DND-41 (cell line): ENCODE measurements at regions not wholly inside any gene's neighbourhood (a gene's known extent, or its start where the extent isn't known, plus 50 kb on each side); places are given as distances from the start of the nearest gene placed in this dataset.

Source experiments
- EZH2 ChIP-seq: IDR thresholded peaks from 3 replicates; pipeline ENCODE4 v1.6.1; 2012; ENCODE audit warnings: borderline replicate concordance, low read depth, mild to moderate bottlenecking, moderate library complexity, low read length, inconsistent platforms; ENCODE audit not compliant: severe bottlenecking
- TF ChIP-seq, protein P1 (sequence below): IDR thresholded peaks from 2 replicates; pipeline ENCODE4 v1.5.1; 2012; ENCODE audit warnings: borderline replicate concordance, low read length, moderate library complexity, mild to moderate bottlenecking; ENCODE audit not compliant: poor library complexity, severe bottlenecking; ENCODE audit errors: extremely low read depth

- TF ChIP-seq, protein P1, sequence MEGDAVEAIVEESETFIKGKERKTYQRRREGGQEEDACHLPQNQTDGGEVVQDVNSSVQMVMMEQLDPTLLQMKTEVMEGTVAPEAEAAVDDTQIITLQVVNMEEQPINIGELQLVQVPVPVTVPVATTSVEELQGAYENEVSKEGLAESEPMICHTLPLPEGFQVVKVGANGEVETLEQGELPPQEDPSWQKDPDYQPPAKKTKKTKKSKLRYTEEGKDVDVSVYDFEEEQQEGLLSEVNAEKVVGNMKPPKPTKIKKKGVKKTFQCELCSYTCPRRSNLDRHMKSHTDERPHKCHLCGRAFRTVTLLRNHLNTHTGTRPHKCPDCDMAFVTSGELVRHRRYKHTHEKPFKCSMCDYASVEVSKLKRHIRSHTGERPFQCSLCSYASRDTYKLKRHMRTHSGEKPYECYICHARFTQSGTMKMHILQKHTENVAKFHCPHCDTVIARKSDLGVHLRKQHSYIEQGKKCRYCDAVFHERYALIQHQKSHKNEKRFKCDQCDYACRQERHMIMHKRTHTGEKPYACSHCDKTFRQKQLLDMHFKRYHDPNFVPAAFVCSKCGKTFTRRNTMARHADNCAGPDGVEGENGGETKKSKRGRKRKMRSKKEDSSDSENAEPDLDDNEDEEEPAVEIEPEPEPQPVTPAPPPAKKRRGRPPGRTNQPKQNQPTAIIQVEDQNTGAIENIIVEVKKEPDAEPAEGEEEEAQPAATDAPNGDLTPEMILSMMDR: no peak
- TF ChIP-seq EZH2: no peak
These were observed 206.5 kb upstream of the ZMIZ1 start for GRCh38 chr10:78862328-78862640.
